GM12878 (cell line): ENCODE measurements at regions not wholly inside any gene's neighbourhood (a gene's known extent, or its start where the extent isn't known, plus 50 kb on each side); places are given as distances from the start of the nearest gene placed in this dataset.
A peak's percentile ranks its signal among the peaks of the same experiment; 100 is the strongest.

ENCODE experiments used
- ATAC-seq: fragments of 200-7000 bp; cut with Tn5 transposase; 3 replicates; pipeline ENCODE4 v1.9.1; 2020; ENCODE audit warnings: mild to moderate bottlenecking, moderate library complexity
- BruUV-seq: library from RNA; stranded (reverse); fragments of 400-500 nt; replicated peaks from 2 replicates; lab custom pipeline; 2021; lab: Mats Ljungman, UMichigan
- CTCF ChIA-PET: fragments of 300-600 bp; sonication (Branson Sonifier 250); formaldehyde crosslinking; extraction: SDS; loops from one replicate; lab custom pipeline; 2021; ENCODE audit warnings: inconsistent platforms; lab: Yijun Ruan, JAX
- POLR2A ChIA-PET: fragments of 350-600 bp; formaldehyde crosslinking; extraction: SDS; loops from one replicate; lab custom pipeline; 2021; ENCODE audit warnings: inconsistent platforms; lab: Charles Lee
- RAD21 ChIA-PET: fragments of 300-600 bp; sonication (Branson Sonifier 250); formaldehyde crosslinking; loops from one replicate; lab custom pipeline; 2023; ENCODE audit warnings: antibody characterized with exemption; ENCODE audit not compliant: unreplicated experiment; lab: Charles Lee
- SMC1A ChIA-PET: fragments of 300-600 bp; sonication (Branson Sonifier 250); formaldehyde crosslinking; loops from one replicate; lab custom pipeline; 2023; ENCODE audit not compliant: unreplicated experiment, uncharacterized antibody; lab: Charles Lee
- DNase-seq: peaks from one replicate; pipeline ENCODE4 v3.0.0-alpha.2; 2011; ENCODE audit warnings: low read depth, low spot score
- FAIRE-seq: peaks from 3 replicates; lab custom pipeline; 2011; peaks lifted over from hg19 to GRCh38; lab: Jason Lieb, UNC
- H2AFZ ChIP-seq: 2 replicates; pipeline ENCODE4 v1.6.0; 2011; ENCODE audit warnings: low read depth, low read length, control low read depth; ENCODE audit not compliant: control insufficient read depth
- H3K27ac ChIP-seq: 2 replicates; pipeline ENCODE4 v1.5.1; 2011; ENCODE audit warnings: control low read depth; ENCODE audit not compliant: control insufficient read depth, insufficient read depth
- H3K27me3 ChIP-seq, 2 experiments: replicated peaks in 1 of 2; 2 replicates each; pipeline versions ENCODE4 v1.6.0 to v1.6.1; 2011; ENCODE audit warnings: low read length in 1 of 2; ENCODE audit not compliant: control insufficient read depth in 2 of 2, insufficient read depth in 2 of 2
- H3K36me3 ChIP-seq, 2 experiments: 2 replicates each; pipeline ENCODE4 v1.5.1; 2011; ENCODE audit warnings: low read length in 1 of 2; ENCODE audit not compliant: control insufficient read depth in 2 of 2, insufficient read depth in 2 of 2
- H3K4me1 ChIP-seq: 2 replicates; pipeline ENCODE4 v1.6.1; 2011; ENCODE audit warnings: mild to moderate bottlenecking, low read length, moderate library complexity, mixed read lengths; ENCODE audit not compliant: control insufficient read depth, insufficient read depth
- H3K4me2 ChIP-seq: 2 replicates; pipeline ENCODE4 v1.6.0; 2011; ENCODE audit warnings: control low read depth; ENCODE audit not compliant: control insufficient read depth, insufficient read depth
- H3K4me3 ChIP-seq: fragments of 200-600 bp; sonication (generic); 2 replicates; pipeline ENCODE4 v1.5.1; 2016
- H3K79me2 ChIP-seq: 2 replicates; pipeline ENCODE4 v1.6.0; 2011; ENCODE audit warnings: low read length; ENCODE audit not compliant: control insufficient read depth, insufficient read depth
- H3K9ac ChIP-seq: 2 replicates; pipeline ENCODE4 v1.8.0; 2011; ENCODE audit warnings: low read length, control low read depth, mixed read lengths; ENCODE audit not compliant: control insufficient read depth, insufficient read depth
- H3K9me3 ChIP-seq: replicated peaks from 3 replicates; pipeline ENCODE4 v1.5.1; 2011; ENCODE audit warnings: mild to moderate bottlenecking, low read length; ENCODE audit not compliant: control insufficient read depth, insufficient read depth
- H4K20me1 ChIP-seq: 2 replicates; pipeline ENCODE4 v1.6.0; 2011; ENCODE audit not compliant: control insufficient read depth, insufficient read depth
- ATF7 ChIP-seq: fragments of 450-650 bp; IDR thresholded peaks from 2 replicates; pipeline ENCODE4 v1.6.1; 2016; ENCODE audit warnings: low read depth, mild to moderate bottlenecking
- MEF2B ChIP-seq: fragments of 450-650 bp; IDR thresholded peaks from 2 replicates; pipeline ENCODE4 v1.6.1; 2018; ENCODE audit warnings: mild to moderate bottlenecking, moderate library complexity; ENCODE audit not compliant: partially characterized antibody, poor library complexity, severe bottlenecking
- NFYA ChIP-seq: IDR thresholded peaks from 2 replicates; pipeline ENCODE4 v1.6.1; 2011; ENCODE audit warnings: low read depth, mild to moderate bottlenecking, low read length, improper control_type of control experiment, borderline replicate concordance
- NRF1 ChIP-seq: conservative IDR thresholded peaks from 2 replicates; pipeline ENCODE4 v1.6.1; 2011; ENCODE audit warnings: mild to moderate bottlenecking, low read depth, low read length, improper control_type of control experiment
- PAX5 ChIP-seq: IDR thresholded peaks from 2 replicates; pipeline ENCODE4 v1.6.1; 2011; ENCODE audit warnings: low read depth, low read length, borderline replicate concordance
- PML ChIP-seq: IDR thresholded peaks from 2 replicates; pipeline ENCODE4 v1.6.1; 2012; ENCODE audit warnings: low read length, inconsistent platforms
- RAD21 ChIP-seq: IDR thresholded peaks from 2 replicates; pipeline ENCODE4 v1.6.1; 2011; ENCODE audit warnings: mild to moderate bottlenecking, low read depth, low read length, moderate library complexity; ENCODE audit not compliant: insufficient read depth
- RCOR1 ChIP-seq: conservative IDR thresholded peaks from 2 replicates; pipeline ENCODE4 v1.6.1; 2012; ENCODE audit warnings: low read depth, low read length, improper control_type of control experiment
- SKIL ChIP-seq: fragments of 450-650 bp; IDR thresholded peaks from 2 replicates; pipeline ENCODE4 v1.6.1; 2017; ENCODE audit warnings: mild to moderate bottlenecking, low read depth, inconsistent platforms; ENCODE audit not compliant: poor library complexity, severe bottlenecking
- SMARCA5 ChIP-seq: fragments of 450-650 bp; IDR thresholded peaks from 2 replicates; pipeline ENCODE4 v1.6.1; 2017; ENCODE audit warnings: mild to moderate bottlenecking
- ZBTB11 ChIP-seq: fragments of 450-650 bp; formaldehyde crosslinking; IDR thresholded peaks from 2 replicates; pipeline ENCODE4 v1.5.0; 2022; ENCODE audit warnings: mild to moderate bottlenecking, missing genetic modification characterization
- ZNF592 ChIP-seq: fragments of 450-650 bp; IDR thresholded peaks from 2 replicates; pipeline ENCODE4 v1.6.1; 2017; ENCODE audit warnings: mild to moderate bottlenecking, moderate library complexity
- WGBS: methylation state at CpG from one replicate; pipeline ENCODE4 v1.1.6; 2016; ENCODE audit warnings: low lambda C conversion rate; ENCODE audit not compliant: insufficient replicate concordance, insufficient coverage; ENCODE audit errors: missing lambda C conversion rate; 5-methylcytosine and 5-hydroxymethylcytosine counted together
- in situ Hi-C: fragments of 300-500 bp; cut with MboI; formaldehyde crosslinking; loops from 9 replicates; pipeline ENCODE4 v1.14.3; 2018; ENCODE audit warnings: mixed read lengths
- intact Hi-C: fragments of 100-400 bp; cut with micrococcal nuclease; formaldehyde crosslinking; loops from one replicate; pipeline ENCODE4 v1.14.2; 2022; ENCODE audit not compliant: unreplicated experiment

GRCh38 chr5:145246961-145247744 lies 588.0 kb downstream of the PRELID2 start:
- ATAC-seq (peak; percentile 66), FAIRE-seq (no peak), DNase-seq (no peak)
- H2AFZ ChIP-seq = no peak overlapping the region
- no peak overlapping the region for H3K27ac ChIP-seq
- RAD21 ChIA-PET = no interaction called here
- no peak overlapping the region for H3K9ac ChIP-seq
- H3K4me3 ChIP-seq = no peak overlapping the region
- H3K4me1 ChIP-seq = no peaks in the 10 kb centered on the region
- intact Hi-C loops = no loop called here
- BruUV-seq = no TSS peak
- in situ Hi-C loops = no loop called here
- POLR2A ChIA-PET = no interaction called here
- no peaks in the 10 kb centered on the region for H3K79me2 ChIP-seq
- WGBS = 28% methylated on average over 4 of the region's 4 CpGs
- no peaks in the 10 kb centered on the region for H3K36me3 ChIP-seq
- H3K27me3 ChIP-seq = no peaks in the 10 kb centered on the region
- CTCF ChIA-PET = interaction anchor here (0.9 kb wide), 1 partner anchor 12 kb away, joined by 3 read pairs; no protein-coding TSS in a partner anchor
- H3K9me3 ChIP-seq = no peaks in the 10 kb centered on the region
- SMC1A ChIA-PET = interaction anchor here (2.1 kb wide), 1 partner anchor 9 kb away, joined by 9 read pairs; no protein-coding TSS in a partner anchor
- no peaks in the 10 kb centered on the region for H4K20me1 ChIP-seq
- no peak overlapping the region for H3K4me2 ChIP-seq
- TF ChIP-seq RCOR1 (no peak), SMARCA5 (no peak), SKIL (no peak), RAD21 (no peak), NFYA (no peak), ATF7 (no peak), MEF2B (no peak), PAX5 (no peak), PML (no peak), NRF1 (no peak), ZNF592 (no peak), ZBTB11 (CRISPR knock-in tag) (no peak)
